ENCODE measurements at regions not wholly inside any gene's neighbourhood (a gene's known extent, or its start where the extent isn't known, plus 50 kb on each side); places are given as distances from the start of the nearest gene placed in this dataset.
A peak's percentile ranks its signal among the peaks of the same experiment; 100 is the strongest.

GRCh38 chr14:71183876-71184689, 276.8 kb downstream of the PCNX1 start:
- H3K4me3 ChIP-seq: no peak overlapping the region
- WGBS, 2 donors: 70 to 78% methylated on average over 7 of the region's 7 CpGs
- no peak for TF ChIP-seq CTCF (IDR thresholded peaks at IDR 0.05; ENCODE audit: control extremely low read depth, extremely low read depth)
- H3K9ac ChIP-seq (ENCODE audit: insufficient read depth in 1 of 2, low read length in 2 of 2): peak overlapping the region in 1 of 2 donors; percentile 23
- H3K27me3 ChIP-seq (ENCODE audit: control insufficient read depth in 3 of 3, insufficient read depth in 3 of 3, low read length in 2 of 3): no peaks in the 10 kb centered on the region
- no peak overlapping the region for H3K27ac ChIP-seq (ENCODE audit: low read depth in 1 of 2, low read length in 1 of 2)
- H3K9me3 ChIP-seq (ENCODE audit: control insufficient read depth in 4 of 4, insufficient read depth in 3 of 4, low read length in 3 of 4): peaks cover 0 to 2% (median 0%) of the 10 kb centered on the region in 4 donors
- peaks cover 0 to 16% (median 4%) of the 10 kb centered on the region in 5 donors for H3K4me1 ChIP-seq (ENCODE audit: control insufficient read depth in 5 of 5, insufficient read depth in 5 of 5, low read length in 5 of 5)
- H3K36me3 ChIP-seq (ENCODE audit: control insufficient read depth in 4 of 4, insufficient read depth in 4 of 4, low read length in 4 of 4): no peaks in the 10 kb centered on the region
- DNase-seq (peak in 2 of 3 donors; percentile 40 to 47), ATAC-seq (ENCODE audit: insufficient read depth, low FRiP score) (no peak)

GRCh38 chr14:71185637-71186036, 278.4 kb downstream of the PCNX1 start:
- DNase-seq (no peak), ATAC-seq (ENCODE audit: insufficient read depth, low FRiP score) (no peak)
- H3K4me1 ChIP-seq (ENCODE audit: control insufficient read depth in 5 of 5, insufficient read depth in 5 of 5, low read length in 5 of 5): peaks cover 0 to 16% (median 4%) of the 10 kb centered on the region in 5 donors
- TF ChIP-seq CTCF (IDR thresholded peaks at IDR 0.05; ENCODE audit: control extremely low read depth, extremely low read depth): no peak
- whole genome bisulfite sequencing, 2 donors: 94 to 97% methylated on average over 2 of the region's 2 CpGs
- H3K27ac ChIP-seq (ENCODE audit: low read depth in 1 of 2, low read length in 1 of 2): no peak overlapping the region
- H3K4me3 ChIP-seq: no peak overlapping the region
- no peaks in the 10 kb centered on the region for H3K27me3 ChIP-seq (ENCODE audit: control insufficient read depth in 3 of 3, insufficient read depth in 3 of 3, low read length in 2 of 3)
- H3K9me3 ChIP-seq (ENCODE audit: control insufficient read depth in 4 of 4, insufficient read depth in 3 of 4, low read length in 3 of 4): peaks cover 0 to 4% (median 0%) of the 10 kb centered on the region in 4 donors
- no peaks in the 10 kb centered on the region for H3K36me3 ChIP-seq (ENCODE audit: control insufficient read depth in 4 of 4, insufficient read depth in 4 of 4, low read length in 4 of 4)
- H3K9ac ChIP-seq (ENCODE audit: insufficient read depth in 1 of 2, low read length in 2 of 2): no peak overlapping the region

DNA sequence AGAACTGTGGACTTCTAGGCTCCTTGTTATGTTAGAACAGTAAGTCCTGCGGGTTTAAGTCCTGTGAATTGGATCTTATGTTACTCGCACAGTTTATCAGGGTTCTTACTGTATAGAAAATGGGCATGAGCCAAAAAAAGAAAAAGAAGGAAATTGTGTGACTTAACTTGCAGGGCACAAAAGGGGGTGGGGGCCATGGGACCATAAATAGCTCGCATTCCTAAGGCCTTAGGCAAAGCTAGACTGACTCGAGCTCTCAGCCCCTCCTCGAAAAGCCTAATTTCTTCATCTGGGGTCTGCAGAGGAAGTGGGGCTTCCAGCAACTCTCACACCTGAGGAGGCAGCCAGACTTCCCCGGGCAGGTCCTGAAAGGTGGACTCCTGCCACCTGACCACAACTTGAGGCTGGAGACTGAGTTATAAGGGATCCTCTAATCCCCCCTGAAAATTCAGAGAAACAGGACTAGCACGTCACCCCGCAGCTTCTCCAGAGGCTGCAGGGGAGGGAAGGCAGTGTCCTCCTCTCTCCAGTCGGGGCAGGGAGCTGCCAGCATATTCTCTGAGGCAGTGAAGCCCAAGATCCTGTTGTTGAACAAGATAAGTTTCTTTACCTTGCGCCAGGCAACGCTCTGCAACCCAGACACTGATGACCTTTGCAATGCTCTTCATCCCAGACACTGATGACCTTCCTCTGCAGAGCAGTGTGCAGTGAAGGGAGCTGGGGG, 280.5 kb downstream of the PCNX1 start:
- H3K9ac ChIP-seq (ENCODE audit: insufficient read depth in 1 of 2, low read length in 2 of 2): no peak overlapping the region
- no peak for ATAC-seq (ENCODE audit: insufficient read depth, low FRiP score)

More for the DNA sequence above, 280.5 kb downstream of the PCNX1 start:
- 66 to 71% methylated on average over 11 of the region's 11 CpGs for whole genome bisulfite sequencing, 2 donors
- TF ChIP-seq CTCF (IDR thresholded peaks at IDR 0.05; ENCODE audit: control extremely low read depth, extremely low read depth): no peak
- H3K9me3 ChIP-seq (ENCODE audit: control insufficient read depth in 4 of 4, insufficient read depth in 3 of 4, low read length in 3 of 4): peaks cover 0 to 4% (median 0%) of the 10 kb centered on the region in 4 donors
- H3K4me3 ChIP-seq: no peak overlapping the region
- H3K27me3 ChIP-seq (ENCODE audit: control insufficient read depth in 3 of 3, insufficient read depth in 3 of 3, low read length in 2 of 3): no peaks in the 10 kb centered on the region
- H3K36me3 ChIP-seq (ENCODE audit: control insufficient read depth in 4 of 4, insufficient read depth in 4 of 4, low read length in 4 of 4): no peaks in the 10 kb centered on the region
- H3K27ac ChIP-seq (ENCODE audit: low read depth in 1 of 2, low read length in 1 of 2): no peak overlapping the region
- peak in 1 of 3 donors; percentile 35 for DNase-seq
- peaks cover 0 to 11% (median 4%) of the 10 kb centered on the region in 5 donors for H3K4me1 ChIP-seq (ENCODE audit: control insufficient read depth in 5 of 5, insufficient read depth in 5 of 5, low read length in 5 of 5)

All from lung (tissue), 11 donors.